Endothelial cell (in vitro differentiated cells): ENCODE measurements at regions not wholly inside any gene's neighbourhood (a gene's known extent, or its start where the extent isn't known, plus 50 kb on each side); places are given as distances from the start of the nearest gene placed in this dataset.

ENCODE experiments used
- DNase-seq: peaks from one replicate; pipeline ENCODE4 v3.0.0; 2021; ENCODE audit warnings: low spot score
- H3K27ac Mint-ChIP-seq: one replicate; pipeline ENCODE4 v1.8.0; 2021; ENCODE audit warnings: mixed read lengths, inconsistent platforms; ENCODE audit not compliant: unreplicated experiment
- H3K27me3 Mint-ChIP-seq: one replicate; pipeline ENCODE4 v1.8.0; 2021; ENCODE audit warnings: mild to moderate bottlenecking, moderate library complexity, mixed read lengths, inconsistent platforms; ENCODE audit not compliant: unreplicated experiment
- H3K36me3 Mint-ChIP-seq: one replicate; pipeline ENCODE4 v1.8.0; 2021; ENCODE audit warnings: mild to moderate bottlenecking, low read depth, mixed read lengths, inconsistent platforms; ENCODE audit not compliant: unreplicated experiment
- H3K4me1 Mint-ChIP-seq: one replicate; pipeline ENCODE4 v1.8.0; 2021; ENCODE audit warnings: mild to moderate bottlenecking, mixed read lengths, inconsistent platforms; ENCODE audit not compliant: unreplicated experiment
- H3K4me3 Mint-ChIP-seq: one replicate; pipeline ENCODE4 v1.8.0; 2021; ENCODE audit warnings: mild to moderate bottlenecking, mixed read lengths, inconsistent platforms; ENCODE audit not compliant: unreplicated experiment
- H3K9me3 Mint-ChIP-seq: one replicate; pipeline ENCODE4 v1.8.0; 2021; ENCODE audit warnings: mixed read lengths, inconsistent platforms; ENCODE audit not compliant: unreplicated experiment
- CTCF ChIP-seq: fragments of 200-600 bp; sonication (generic); IDR thresholded peaks from one replicate; pipeline ENCODE4 v1.5.0; 2021; ENCODE audit warnings: antibody characterized with exemption; ENCODE audit not compliant: unreplicated experiment

DNA sequence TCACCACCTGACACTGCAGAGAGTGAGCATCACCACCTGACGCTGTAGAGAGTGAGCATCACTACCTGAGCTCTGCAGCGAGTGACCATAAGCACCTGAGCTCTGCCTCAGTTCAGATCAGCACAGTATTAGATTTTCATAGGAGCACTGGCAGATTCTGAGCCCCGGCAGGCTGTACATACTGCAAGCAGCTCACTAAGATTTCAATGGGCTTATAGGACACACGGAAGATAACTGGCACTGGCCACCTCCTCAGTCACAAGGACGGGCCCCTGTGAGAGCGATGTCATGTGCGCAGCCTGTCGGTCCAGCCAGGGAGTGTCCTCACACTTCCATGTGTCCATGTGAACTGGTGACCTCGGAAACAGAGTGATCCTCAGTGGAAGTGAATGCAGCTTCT, 153.5 kb upstream of the IRX2 start:
- no peak for TF ChIP-seq CTCF
- H3K27ac Mint-ChIP-seq = no peak overlapping the region
- peaks cover 6% of the 10 kb centered on the region for H3K4me1 Mint-ChIP-seq
- no peak for DNase-seq
- H3K9me3 Mint-ChIP-seq = peaks cover 17% of the 10 kb centered on the region
- H3K27me3 Mint-ChIP-seq = peaks cover 8% of the 10 kb centered on the region
- H3K4me3 Mint-ChIP-seq = no peak overlapping the region
- peaks cover 3% of the 10 kb centered on the region for H3K36me3 Mint-ChIP-seq

- peaks cover 17% of the 10 kb centered on the region for H3K9me3 Mint-ChIP-seq
- no peak overlapping the region for H3K4me3 Mint-ChIP-seq
- peaks cover 6% of the 10 kb centered on the region for H3K4me1 Mint-ChIP-seq
- H3K27me3 Mint-ChIP-seq = peaks cover 8% of the 10 kb centered on the region
- H3K27ac Mint-ChIP-seq = no peak overlapping the region
- no peak for TF ChIP-seq CTCF
- DNase-seq = no peak
- H3K36me3 Mint-ChIP-seq = peaks cover 3% of the 10 kb centered on the region
Observed at GRCh38 chr5:2904399-2904798, 152.9 kb upstream of the IRX2 start.

DNA sequence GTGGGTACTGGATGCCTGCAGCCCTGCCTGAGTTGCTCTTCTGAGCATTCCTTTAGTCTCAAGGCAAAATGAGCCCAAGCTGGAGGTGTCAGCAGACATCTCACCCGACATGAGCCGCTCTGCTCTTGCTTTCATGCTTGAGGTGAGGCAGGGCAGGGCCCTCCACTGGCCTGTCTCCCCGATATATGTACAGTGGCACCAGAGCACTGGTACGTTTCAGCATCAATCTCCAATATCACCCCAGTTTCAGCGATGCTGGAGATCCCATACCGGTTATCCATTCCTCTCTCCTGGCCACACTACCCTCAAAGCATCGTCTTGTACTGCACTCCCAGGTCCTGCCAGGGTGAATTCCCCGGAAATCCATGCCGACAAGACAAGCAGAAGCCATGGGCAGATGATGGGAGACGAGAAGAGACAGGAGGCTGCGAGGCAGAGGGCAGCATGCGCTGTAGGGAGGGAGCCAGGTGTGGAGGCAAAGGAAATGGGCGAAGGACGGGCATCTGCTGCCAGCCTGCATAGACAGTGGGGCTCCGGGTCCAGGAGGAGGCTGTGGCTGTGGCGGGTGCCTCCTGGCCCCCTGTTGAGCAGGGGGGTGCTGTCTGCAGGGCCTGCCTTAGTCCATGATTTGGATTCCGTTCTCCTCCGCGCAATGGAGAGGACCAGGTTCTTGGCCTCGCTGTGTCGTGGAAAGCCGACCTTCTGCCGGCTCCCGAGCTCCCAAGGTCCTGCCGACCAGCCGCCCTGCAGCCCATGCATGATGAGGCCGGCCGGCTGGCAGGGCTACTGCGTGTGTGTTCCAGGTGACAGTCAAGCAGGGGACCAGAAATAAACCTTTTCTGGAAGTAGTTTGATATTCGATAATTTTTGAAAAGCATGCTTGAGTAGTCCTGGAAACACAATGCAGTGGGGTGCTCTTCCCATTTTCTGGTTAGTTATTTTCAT, 152.2 kb upstream of the IRX2 start:
- TF ChIP-seq CTCF = no peak
- Mint-ChIP-seq H3K27me3 (peaks cover 11% of the 10 kb centered on the region), H3K27ac (no peak overlapping the region), H3K9me3 (peaks cover 22% of the 10 kb centered on the region), H3K4me1 (peaks cover 6% of the 10 kb centered on the region), H3K4me3 (no peak overlapping the region), H3K36me3 (peaks cover 3% of the 10 kb centered on the region)
- DNase-seq = no peak

DNA sequence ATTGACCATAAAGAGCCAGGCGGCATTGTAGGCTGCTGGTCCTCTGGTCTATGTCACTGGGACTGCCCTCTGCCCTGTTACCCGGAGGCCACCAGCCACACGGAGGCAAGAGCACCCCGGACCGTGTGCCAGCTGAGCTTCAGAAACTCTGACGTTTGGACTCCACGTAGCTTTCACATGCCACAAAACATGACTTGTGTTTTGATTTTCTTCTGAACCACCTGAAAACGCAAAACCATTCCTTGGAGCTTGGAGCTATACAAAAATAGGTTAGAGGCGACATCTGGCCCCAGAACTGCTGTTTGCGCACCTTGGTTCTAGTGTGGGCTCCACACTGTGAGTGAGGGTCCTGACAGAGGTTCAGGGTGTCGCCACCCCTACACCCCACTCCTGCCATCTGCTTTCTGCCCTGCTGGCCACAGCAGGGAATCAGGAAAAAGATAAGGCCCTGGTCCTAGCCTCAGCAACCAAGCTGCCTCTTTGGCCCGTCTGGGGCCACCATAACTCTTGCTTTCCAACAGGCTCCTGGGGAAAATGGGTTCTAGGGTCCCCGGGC, 151.3 kb upstream of the IRX2 start:
- no peak for TF ChIP-seq CTCF
- DNase-seq = no peak
- Mint-ChIP-seq H3K36me3 (peaks cover 3% of the 10 kb centered on the region), H3K27ac (no peak overlapping the region), H3K4me1 (peaks cover 6% of the 10 kb centered on the region), H3K4me3 (no peak overlapping the region), H3K27me3 (peaks cover 14% of the 10 kb centered on the region), H3K9me3 (peaks cover 22% of the 10 kb centered on the region)

DNA sequence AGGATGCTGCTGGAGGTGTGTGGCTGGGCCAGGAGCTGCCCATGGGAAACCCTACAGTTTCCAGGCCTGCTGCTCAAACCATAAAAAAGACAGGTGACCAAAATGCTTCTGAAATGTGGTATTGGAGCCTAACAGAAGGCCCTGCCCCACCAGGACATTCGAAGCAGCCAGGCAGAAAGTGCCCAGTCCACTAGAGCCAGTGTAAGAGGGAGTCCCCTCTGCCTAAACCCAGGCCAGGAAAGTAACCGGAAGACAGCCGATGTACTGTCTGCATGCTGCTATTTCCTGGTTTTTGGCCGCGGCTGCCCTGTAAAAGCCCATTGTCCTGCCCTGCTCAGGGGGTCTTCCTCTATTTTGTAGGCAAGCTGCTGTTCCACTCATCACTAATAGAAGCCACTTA, 150.7 kb upstream of the IRX2 start:
- peaks cover 14% of the 10 kb centered on the region for H3K27me3 Mint-ChIP-seq
- peaks cover 22% of the 10 kb centered on the region for H3K9me3 Mint-ChIP-seq
- no peak for DNase-seq
- no peak overlapping the region for H3K4me3 Mint-ChIP-seq
- no peak for TF ChIP-seq CTCF
- H3K4me1 Mint-ChIP-seq = peaks cover 6% of the 10 kb centered on the region
- peaks cover 3% of the 10 kb centered on the region for H3K36me3 Mint-ChIP-seq
- H3K27ac Mint-ChIP-seq = no peak overlapping the region
